ENCODE measurements at regions not wholly inside any gene's neighbourhood (a gene's known extent, or its start where the extent isn't known, plus 50 kb on each side); places are given as distances from the start of the nearest gene placed in this dataset.
"Not testable (repeated sequence)": the region's sequence is repeated elsewhere in the genome, so short reads cannot be mapped to it uniquely, and the experiment has no call there.

DNA sequence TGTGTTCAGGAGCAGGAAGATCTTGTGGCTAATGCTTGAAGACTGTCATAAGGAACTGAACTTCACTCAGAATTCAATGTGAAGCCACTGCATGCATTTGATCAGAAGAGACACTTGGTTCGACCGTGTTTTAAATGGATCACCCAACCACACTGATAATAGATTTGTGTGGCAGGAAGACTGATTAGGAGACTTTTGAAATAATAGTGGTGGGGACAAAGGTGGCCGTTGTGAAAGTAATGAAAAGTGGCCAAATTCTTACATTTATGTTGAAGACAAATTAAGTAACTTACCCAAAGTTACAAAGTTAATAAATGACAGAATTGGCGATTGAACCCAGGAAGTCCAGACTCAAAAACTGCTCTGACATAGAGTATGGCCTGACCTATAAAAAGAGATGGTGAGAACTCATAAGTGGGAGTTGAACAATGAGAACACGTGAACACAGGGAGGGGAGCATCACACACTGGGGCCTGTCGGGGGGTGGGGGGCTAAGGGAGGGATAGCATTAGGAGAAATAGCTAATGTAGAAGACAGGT lies 286.9 kb upstream of the DNAJC19 start:
- intact Hi-C loops (cut with micrococcal nuclease), result no loop called here

DNA sequence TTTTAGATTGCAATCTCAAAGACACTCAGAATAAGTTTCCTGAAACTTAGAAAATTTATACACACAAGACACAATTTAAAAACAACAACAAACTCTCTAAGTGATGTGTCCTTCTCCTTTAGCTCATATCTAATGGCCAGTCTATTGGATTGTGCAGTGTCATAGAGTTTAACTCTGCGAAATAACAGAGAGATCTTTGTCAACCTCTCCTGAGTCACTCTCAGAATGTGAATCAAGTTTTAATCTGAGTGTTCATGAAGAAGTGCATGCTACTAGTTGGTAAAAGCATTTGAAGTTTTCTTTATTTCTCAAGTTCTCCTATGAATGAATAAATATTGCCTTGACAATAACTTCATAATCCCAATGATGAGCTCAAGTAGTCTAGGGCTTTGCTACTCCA lies 284.5 kb upstream of the DNAJC19 start:
- intact Hi-C loops (cut with micrococcal nuclease), result no loop called here

DNA sequence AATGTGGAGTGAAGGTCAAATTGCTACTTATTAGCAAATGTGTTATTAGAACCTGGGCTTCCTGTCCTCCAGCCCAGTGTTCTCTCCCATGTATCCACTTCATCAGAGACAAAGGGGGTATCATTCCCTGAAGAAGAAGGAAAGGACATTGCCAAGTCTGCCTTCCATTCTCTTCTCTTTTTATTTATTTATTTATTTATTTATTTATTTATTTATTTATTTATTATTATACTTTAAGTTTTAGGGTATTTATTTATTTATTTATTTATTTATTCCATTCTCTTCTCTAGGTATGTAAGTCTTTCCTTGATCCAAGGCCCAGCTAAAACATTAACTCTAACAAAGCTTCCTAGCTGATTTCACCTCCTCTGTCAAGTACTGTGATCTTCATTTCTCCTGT lies 277.8 kb upstream of the DNAJC19 start:
- intact Hi-C loops (cut with micrococcal nuclease), result no loop called here

DNA sequence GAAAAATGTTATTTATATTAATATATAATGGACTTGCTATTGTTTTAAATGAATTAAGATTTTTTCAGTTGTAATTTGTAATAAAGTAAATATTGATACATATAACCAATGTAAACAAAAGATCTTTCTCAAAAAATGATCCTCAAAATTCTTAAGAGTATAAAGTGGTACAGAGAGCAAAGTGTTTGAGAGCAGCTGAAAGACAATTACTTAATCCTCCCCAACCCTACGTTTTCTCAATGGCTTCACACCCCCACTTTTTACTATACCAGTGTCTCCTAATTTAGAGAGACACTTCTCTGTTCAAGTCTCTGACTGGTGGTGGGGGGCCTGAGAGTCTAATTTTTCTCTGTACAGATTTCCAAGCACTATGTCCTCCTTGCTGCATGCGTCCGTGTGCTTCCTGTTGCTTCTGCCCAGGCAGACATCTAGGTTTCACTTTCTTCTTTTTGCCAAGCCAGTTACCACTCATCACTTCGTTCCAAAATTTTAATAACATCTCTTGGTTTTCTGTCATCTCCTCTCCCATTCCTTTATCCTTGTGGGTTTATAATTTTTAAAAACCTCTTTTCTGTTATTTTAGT lies 276.3 kb upstream of the DNAJC19 start:
- intact Hi-C loops (cut with micrococcal nuclease), result no loop called here

DNA sequence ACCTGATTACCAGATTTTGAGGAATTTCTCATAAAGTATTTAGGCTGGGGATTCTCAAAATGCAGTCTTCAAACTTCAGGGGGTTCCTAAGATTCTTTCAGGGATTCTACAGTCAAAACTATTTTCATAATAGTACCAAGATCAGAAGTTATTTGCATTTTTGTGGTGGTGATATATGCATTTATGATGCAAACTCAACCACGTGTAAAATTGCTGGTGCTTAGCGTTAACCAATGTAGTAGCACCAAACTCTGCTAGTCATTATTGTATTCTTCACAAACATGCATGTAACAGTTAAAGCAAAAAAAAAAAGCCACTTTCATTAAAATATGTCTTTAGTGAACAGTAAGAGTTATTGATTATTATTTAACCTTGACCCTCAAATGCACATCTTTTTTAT lies 274.9 kb upstream of the DNAJC19 start:
- intact Hi-C loops (cut with micrococcal nuclease), result no loop called here

DNA sequence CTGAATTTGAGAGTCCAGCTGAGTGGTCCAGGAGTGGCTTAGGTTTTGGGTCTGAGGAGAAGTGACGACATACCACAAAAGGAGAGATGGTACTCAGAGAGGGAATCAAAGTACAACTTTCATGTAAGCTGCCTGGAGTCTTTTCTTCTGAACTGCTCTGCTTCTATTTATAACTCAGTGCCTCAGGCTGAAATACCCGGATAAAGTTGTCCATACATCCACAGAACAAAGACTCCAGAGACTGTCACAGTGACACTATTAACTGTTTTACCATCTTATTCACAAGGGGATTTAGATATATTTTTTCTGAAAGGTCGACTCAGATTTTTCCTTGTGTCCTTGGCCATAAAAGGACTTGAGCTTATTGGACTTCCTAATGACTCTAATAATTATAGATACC lies 264.3 kb upstream of the DNAJC19 start:
- intact Hi-C loops (cut with micrococcal nuclease), result no loop called here

DNA sequence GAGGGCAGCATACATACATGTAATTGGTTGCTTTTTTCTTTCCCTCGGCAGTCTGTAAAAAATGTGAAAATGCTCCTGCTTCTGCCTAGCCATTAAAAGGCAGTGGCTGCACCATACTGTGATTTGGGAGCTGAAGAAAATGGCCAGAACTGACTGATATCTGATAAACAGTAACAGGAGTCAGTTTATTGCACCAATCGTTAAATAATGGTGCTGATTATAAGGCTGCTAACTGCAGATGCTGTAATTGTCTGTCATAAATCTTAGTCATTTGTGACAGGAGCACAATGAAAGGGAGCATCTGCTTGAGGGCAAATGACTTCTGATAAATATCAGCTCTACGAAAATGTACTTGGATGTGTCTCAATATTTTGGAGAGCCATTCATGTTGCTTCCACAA lies 263.1 kb upstream of the DNAJC19 start:
- intact Hi-C loops (cut with micrococcal nuclease), result no loop called here

DNA sequence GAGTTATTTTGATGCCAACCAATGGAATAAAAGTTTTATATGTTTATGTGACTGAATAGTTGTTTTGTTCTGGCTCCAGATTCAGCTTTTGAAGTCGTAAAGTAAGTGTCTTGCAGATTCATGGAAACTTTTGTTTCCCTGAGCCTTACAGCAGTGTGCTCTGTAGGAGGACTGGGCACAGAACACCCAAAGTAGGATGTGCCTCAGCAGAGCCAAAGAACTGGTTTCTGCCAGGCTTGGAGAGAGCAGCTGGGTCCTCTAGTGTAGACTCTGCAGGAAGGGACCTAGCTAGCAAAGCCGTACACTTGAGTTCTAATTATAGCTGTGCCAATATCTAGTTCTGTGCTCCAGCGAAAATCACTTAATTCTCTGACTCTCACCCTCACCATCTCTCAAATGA lies 261.2 kb upstream of the DNAJC19 start:
- intact Hi-C loops (cut with micrococcal nuclease), result no loop called here

DNA sequence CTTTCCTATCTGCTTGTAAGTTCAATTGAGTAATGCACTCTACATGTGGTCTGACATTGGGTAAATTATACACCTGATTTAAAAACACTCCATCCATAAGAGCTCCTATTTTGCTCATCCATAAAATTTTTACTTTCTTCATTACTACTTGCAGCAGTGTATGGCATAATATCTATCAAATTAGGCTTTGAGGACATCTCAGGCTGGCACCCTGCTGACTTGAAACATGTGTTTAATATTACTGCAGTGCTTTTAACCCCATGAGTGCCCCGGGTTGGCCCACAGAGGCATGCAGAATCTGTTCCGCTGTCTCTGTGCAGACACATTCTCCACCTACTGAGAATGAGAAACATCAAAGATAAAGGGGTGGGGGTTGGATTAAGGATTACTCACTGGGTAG lies 249.9 kb upstream of the DNAJC19 start:
- intact Hi-C loops (cut with micrococcal nuclease), result no loop called here

DNA sequence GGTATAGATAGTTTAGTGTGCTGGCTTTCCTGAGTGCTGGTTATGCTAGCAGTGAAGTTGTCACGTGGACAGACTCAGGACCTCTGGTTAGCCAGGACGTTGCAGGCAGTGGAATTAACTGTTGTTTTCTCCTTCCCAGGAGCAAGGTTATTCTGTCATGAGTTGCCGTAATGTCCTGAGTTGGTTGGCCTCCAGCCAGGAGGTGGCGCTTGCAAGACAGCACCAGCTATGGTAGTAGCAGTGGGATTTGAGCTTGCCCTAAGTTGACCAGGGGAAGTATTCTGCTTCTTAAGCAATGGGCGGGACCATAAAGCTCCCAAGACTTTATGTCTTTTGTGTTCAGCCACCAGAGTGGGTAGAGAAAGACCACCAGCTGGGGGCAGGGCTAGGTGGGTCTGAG lies 240.7 kb upstream of the DNAJC19 start:
- intact Hi-C loops (cut with micrococcal nuclease), result no loop called here

DNA sequence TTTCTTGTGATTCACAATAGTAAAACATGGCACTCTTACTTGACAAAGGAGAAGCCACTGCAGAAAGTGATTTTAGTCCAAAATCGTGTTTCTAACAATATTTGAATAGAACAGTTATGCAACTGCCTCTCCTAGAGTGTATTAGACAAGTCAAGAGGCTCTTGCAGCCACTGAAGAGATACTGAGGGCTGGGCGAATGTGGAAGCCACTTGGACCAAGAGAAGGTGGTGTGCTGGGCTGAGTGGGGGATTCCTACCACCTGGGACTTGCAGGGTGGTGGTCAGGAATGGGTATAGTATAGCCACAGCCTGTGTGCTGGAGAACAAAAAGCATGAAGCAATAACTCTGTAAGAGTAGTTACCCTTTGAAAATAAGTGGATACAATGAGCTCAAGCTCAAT lies 223.8 kb upstream of the DNAJC19 start:
- intact Hi-C loops (cut with micrococcal nuclease), result no loop called here

DNA sequence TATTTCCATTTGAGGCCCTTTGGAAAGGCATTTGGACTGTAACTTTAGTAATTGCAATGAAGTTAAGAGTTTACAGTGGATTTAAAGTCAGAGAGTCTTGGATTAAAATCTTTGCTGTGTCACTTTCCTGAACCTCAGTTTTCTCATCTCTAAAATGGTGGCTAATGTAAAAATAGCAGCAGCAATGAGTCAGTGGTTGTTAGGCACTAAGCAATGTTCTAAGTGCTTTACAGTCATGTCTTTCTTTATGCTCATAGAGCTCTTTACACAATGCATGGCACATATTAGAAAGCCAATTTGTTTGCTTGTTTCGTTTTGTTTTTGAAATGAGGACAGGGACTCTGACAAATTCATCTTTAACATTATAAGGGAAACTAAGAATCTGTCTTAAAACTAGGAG lies 222.7 kb upstream of the DNAJC19 start:
- intact Hi-C loops (cut with micrococcal nuclease), result no loop called here

DNA sequence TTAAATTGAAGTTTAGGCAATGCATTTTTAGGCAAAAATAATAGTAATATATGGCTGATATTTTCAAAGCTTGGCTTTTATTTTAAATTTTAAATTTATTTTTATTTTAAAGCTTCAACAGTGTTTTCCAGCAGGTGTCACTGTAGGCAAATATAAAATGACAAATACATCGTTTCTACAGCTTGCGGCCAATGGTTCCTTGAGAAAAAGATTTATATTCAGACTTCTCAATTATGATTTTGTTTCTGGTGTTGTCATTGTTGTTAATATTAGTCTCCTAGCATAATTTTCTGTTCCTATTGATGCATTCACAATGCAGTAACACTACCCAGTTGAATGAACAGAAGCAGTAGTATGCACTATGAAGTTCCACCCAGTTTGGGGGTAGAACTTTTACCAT lies 220.7 kb upstream of the DNAJC19 start:
- intact Hi-C loops (cut with micrococcal nuclease), result loop anchor here (2.0 kb wide), 1 partner anchor 487 kb away; no protein-coding TSS in a partner anchor

DNA sequence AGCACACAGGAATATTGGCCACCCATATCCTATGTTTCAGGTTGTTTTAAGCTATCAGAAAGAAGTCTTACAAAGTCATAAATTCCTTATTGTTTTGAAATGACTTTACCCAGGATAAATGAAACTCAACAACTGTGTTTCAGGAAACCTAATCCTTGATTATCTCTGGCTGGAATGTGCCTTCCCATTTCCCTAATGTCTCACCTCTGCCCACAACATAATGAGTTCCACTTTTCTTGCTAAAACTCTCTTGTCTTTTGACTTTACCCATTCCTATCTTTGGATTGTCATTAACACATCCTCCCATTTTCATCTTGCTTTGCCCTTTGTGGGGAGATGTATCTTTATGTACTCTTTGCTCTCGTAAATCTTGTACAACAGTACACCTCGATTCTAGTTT lies 200.0 kb upstream of the DNAJC19 start:
- intact Hi-C loops (cut with micrococcal nuclease), result no loop called here

DNA sequence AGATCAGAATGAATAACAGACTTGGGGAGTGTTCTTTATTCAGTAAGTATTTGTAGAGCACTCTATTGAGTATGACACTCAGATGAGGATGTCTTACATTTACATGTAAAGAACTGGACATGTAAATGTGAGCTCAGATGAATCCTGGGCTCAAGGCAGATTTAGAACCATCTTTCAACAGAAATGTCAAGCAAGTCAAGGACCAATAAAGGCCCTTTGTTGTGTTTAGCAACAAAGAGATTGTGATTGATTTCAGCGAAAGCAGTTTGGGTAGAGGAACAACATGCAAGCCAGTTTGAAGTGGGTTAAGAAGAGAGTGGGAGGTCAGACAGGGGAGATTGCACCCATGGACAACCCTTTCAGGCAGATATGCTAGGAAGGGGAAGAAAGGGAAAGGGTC lies 194.2 kb upstream of the DNAJC19 start:
- intact Hi-C loops (cut with micrococcal nuclease), result no loop called here

DNA sequence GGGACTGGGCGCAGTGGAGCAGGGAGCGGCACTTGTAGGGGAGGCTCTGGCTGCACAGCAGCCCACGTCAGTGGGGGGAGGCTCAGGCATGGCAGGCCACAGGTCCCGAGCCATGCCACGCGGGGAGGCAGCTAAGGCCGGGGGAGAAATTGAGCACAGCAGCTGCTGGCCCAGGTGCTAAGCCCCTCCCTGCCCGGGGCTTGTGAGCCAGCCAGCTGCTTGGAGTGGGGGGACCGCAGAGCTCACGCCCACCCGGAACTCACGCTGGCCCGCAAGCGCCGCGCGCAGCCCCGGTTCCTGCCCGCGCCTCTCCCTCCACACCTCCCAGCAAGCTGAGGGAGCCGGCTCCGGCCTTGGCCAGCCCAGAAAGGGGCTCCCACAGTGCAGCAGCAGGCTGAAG lies 193.5 kb upstream of the DNAJC19 start:
- intact Hi-C loops (cut with micrococcal nuclease), result not testable (repeated sequence)

DNA sequence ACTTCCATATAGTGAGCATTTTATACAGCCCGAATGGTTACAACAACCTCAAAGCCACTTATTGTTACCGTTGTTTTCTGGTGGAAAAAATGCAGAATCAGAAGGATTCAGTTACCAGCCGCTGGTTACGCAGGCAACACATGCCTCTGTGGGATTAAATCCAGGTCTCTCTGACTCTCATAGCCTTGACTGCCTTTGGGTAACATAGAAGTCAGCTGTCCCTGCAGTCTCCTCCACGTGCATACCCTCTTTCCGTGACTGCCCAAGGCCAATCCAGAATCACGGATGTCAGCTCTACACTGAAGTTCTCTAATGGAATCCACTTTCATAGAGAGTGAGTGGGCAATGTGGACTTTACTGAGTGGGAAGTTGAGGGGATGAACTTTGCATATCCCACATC lies 189.5 kb upstream of the DNAJC19 start:
- intact Hi-C loops (cut with micrococcal nuclease), result loop anchor here (5.0 kb wide), 1 partner anchor 1252 kb away; no protein-coding TSS in a partner anchor

DNA sequence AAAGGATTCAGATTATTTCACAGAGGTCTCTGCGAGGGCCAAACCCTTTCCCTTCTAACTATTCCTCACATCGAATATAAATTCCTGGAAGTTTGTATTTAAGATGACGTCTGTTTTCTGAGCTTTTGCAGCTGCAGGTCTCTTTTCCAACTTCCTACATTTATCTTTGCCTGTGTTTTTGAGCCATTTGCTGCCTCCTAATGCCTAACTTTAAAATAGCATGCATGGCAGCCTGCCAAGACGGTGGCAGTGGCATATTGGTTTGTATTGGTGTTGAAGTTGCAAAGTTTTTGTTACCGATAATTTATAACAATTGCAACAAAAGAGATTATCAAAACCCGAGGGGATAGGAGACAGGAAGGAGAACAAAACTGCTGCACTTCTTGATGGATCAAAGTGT lies 187.1 kb upstream of the DNAJC19 start:
- intact Hi-C loops (cut with micrococcal nuclease), result loop anchor here (5.0 kb wide), 1 partner anchor 1249 kb away; no protein-coding TSS in a partner anchor

DNA sequence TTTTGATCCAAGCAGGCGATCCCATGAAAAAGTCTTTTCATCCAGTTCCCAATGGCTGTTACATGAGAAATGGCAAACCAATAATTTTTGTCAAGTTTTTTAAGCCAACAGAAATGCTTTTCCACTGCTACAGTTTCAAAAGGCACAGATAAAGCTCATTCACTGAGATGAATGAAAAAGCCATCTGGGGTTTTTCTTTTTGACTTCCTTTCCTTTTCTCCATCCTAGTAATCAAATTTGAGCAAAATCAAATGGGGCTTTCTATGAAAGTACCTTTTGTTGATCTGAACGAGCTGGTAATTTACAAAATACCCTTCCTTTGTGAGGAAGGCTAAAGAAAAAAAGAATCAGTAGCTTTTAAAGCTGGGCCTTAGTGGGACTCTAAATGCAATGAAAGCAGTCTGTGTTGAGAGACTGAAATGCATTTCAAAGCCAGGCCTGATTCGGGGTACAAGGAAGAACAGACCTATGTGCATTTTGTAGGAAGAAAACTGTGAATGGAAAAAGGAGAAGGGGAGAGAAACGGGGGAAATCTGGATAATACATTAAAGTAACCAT lies 185.2 kb upstream of the DNAJC19 start:
- intact Hi-C loops (cut with micrococcal nuclease), result loop anchor here (5.0 kb wide), 1 partner anchor 1247 kb away; no protein-coding TSS in a partner anchor

DNA sequence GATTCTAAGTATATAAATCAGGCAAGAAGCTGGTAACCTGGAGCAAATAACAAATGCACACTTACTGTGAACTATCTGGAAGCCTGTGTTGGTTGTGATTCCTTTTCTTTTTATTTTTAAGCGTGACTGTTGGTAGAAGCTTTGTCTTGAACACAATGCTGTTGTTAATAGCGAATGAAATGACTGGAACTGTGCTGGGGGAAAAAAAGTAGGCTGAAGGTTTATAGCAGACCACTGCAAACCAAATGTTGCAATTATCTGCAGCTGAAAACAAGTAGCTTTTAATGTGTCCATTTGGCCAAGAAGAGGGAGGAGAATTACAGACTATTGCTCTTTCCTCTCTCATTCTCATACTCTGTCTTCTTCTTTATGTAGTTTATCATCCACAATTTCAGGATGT lies 184.5 kb upstream of the DNAJC19 start:
- intact Hi-C loops (cut with micrococcal nuclease), result no loop called here

DNA sequence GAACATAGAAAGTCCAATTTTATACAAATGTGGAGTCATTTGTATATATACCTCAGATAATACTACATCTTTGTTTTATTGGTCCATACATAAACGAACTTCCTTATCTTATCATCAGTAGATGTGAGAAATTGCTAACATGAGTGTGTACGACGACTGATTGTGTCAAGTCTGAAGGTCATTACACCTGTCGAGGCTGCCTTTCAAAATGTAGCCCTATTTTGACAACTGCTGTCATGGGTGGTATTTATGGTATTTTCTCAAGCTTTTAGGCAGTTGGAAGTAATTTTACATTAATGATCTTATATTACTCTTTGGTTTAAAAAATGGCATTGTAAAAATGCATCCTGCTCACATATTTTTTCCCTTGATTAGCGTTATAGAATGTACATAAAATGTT lies 183.7 kb upstream of the DNAJC19 start:
- intact Hi-C loops (cut with micrococcal nuclease), result no loop called here

DNA sequence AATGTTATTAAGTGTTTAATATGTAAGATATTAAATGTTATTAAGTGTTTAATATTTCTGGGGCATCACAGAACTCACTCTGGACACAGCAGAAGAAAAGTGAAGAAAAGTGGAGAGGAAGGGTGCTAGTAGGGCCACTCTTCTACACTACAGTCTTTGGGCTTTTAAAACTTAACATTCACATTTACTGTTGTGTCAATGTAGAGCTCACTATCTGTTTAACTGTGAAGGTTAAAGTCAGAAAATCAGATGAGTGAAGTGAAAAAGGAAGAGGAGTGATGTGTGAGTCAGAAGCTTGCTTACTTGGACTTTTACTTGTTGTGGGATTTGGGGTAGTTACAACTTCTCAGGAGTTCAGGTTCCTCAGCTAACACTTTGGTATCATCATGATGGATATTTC lies 145.3 kb upstream of the DNAJC19 start:
- intact Hi-C loops (cut with micrococcal nuclease), result no loop called here

DNA sequence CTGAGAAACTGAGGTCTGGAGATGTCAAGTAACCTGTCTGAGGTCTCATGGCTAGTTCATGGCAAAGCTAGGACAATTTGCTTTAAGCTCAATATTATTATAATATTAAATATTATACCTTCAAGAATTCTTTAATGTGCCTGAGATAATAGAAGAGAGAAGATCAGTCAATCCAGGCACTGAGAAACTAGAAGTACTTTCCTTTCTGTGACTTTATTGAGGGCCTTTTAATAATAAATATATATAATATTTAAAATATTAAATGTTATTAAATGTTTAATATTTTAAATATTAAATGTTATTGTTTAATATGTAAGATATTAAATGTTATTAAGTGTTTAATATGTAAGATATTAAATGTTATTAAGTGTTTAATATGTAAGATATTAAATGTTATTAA lies 144.3 kb upstream of the DNAJC19 start:
- intact Hi-C loops (cut with micrococcal nuclease), result no loop called here

Data from T-helper 1 cell treated with Interleukin-12 subunit alpha and Interleukin-12 subunit beta and Interleukin-4 antibody, amounts not matched to agents 30 ng/mL and 1 ng/mL, for 36 hours (primary cell).